HG03439 (cell line): ENCODE measurements at regions not wholly inside any gene's neighbourhood (a gene's known extent, or its start where the extent isn't known, plus 50 kb on each side); places are given as distances from the start of the nearest gene placed in this dataset.
"Not testable (repeated sequence)": the region's sequence is repeated elsewhere in the genome, so short reads cannot be mapped to it uniquely, and the experiment has no call there.

Experiments
- ATAC-seq: cut with Tn5 transposase; IDR thresholded peaks from one replicate; pipeline ENCODE4 v1.9.1; 2021; ENCODE audit warnings: mild to moderate bottlenecking, moderate library complexity; ENCODE audit not compliant: unreplicated experiment

GRCh38 chr4:97300561-97300960, 842.7 kb downstream of the STPG2 start:
- ATAC-seq = no peak

DNA sequence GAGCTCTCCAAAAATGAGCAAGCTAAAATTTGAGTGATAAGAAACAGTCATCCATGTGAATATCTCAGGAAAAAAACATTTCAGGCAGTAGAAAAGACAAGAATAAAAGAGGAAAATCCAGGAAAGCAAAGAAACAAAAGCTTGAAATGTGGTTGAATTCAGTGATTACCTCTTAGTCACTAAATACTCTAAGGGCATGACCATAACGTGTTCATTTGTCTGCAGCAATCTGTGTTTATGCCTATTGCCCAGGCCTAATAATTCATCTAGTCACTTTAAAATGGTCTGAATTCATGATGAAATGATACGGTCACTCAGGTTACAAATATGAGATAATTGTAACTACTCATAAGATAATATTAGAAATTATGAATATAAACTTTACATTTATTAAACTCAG, 837.9 kb downstream of the STPG2 start:
- ATAC-seq = no peak

GRCh38 chr4:97309121-97309520, 834.2 kb downstream of the STPG2 start:
- no peak for ATAC-seq

- ATAC-seq = no peak
Observed at GRCh38 chr4:97317201-97317600, 826.1 kb downstream of the STPG2 start.

- no peak for ATAC-seq
Observed at GRCh38 chr4:97317671-97318070, 825.6 kb downstream of the STPG2 start.

DNA sequence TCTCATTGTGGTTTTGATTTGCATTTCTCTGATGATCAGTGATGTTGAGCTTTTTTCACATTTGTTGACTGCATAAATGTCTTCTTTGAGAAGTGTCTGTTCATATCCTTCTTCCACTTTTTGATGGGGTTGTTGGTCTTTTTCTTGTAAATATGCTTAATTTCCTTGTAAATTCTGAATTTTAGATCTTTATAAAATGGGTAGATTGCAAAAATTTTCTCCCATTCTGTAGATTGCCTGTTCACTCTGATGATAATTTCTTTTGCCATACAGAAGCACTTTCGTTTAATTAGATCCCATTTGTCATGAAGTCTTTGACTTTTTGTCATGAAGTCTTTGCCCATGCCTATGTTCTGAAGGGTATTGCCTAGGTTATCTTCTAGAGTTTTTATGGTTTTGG, 817.5 kb downstream of the STPG2 start:
- ATAC-seq = not testable (repeated sequence)

DNA sequence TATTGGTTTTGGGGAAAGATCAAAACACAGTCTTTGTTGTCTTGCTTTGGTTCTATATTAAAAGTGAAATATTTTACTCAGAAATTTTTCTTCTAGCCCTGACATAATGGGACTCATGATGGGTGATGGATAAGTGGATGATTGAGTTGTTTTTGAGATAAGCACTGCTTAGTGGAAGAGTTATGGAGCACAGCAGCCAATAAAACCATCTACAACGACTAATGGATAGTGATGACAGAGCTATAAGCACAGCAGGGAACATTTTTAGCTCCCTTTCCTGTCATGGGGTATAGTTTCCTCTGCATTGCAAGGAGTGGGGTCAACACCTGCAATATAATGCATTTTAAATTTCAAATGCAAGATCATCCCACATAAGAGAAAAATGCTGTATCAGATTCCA, 812.4 kb downstream of the STPG2 start:
- ATAC-seq = no peak

DNA sequence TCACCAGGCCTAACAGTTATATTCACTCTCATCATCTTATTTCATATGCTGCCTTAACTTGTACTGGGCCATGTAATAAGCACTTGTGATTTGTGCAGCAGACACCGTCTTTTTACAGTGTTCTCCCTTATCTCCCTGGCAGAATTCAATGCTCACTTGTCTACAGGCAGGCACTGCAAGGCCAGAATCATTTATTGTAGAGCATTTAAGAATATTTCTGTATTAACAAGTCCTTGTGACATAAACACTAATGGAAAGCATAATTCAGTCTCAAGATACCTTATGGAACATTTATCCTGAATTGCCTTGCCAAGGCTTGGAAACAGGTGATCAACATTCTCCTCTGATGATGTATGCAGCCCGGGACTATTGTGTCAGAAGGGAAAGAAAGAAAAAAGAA, 808.9 kb downstream of the STPG2 start:
- no peak for ATAC-seq

DNA sequence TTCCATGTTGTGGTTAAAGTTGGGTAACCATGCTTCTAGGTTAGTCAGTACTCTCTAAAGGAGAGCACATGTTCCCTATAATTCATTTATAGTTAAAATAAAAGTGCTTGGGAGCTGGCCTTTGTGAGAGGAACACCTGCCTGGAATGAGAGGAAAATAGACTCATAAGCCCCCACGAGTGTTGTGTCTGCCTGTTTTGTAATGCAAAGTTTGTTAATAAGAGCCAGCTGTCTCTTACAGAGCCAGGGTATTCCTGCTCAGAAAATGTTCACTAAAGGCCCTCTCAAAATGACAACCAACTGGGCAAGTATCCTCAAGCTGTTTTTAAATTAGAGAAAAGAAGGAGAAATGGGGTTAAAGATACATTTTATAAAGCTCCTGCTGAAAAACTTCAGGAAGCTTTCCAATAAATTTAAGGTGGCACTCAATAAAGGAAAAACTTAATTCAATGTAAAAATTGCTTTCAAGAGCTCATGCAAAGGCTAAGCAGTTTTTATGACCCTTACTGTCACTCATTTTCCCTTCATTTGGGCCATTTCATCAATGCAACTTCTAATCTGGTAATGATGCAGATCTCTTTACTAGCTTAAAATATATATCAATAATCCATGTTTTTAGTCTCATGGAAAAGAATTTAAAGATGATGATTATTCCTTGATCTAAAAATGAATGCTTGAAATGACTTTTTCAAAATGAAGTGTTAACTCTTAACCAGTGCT, 793.6 kb downstream of the STPG2 start:
- no peak for ATAC-seq

GRCh38 chr4:97353876-97354275, 789.4 kb downstream of the STPG2 start:
- no peak for ATAC-seq

- ATAC-seq = no peak
Observed at GRCh38 chr4:97359826-97360225, 783.5 kb downstream of the STPG2 start.

GRCh38 chr4:97360733-97361132, 782.5 kb downstream of the STPG2 start:
- ATAC-seq = no peak

- ATAC-seq = no peak
Observed at GRCh38 chr4:97367878-97368277, 775.4 kb downstream of the STPG2 start.

- no peak for ATAC-seq
Observed at GRCh38 chr4:97370568-97370967, 772.7 kb downstream of the STPG2 start.

GRCh38 chr4:97374526-97374925, 768.8 kb downstream of the STPG2 start:
- no peak for ATAC-seq

DNA sequence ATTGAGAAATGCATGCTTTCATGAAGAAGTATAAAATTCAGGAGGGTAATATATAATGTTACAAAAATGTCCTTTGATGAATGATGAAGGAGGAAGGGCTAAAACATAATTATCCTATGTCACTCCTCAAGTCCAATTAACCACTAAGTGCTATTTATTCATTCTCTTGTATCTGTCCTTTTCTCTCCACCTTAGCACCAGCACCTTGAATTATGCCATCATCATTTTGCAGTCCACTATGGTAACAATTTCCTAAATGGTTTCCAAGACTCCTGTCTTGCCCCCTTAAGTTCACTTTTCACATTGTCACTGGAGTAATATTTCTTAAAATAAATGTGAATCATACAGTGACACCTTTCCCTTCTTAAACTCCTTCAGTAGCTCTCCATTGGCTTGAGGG, 756.3 kb downstream of the STPG2 start:
- ATAC-seq = no peak

DNA sequence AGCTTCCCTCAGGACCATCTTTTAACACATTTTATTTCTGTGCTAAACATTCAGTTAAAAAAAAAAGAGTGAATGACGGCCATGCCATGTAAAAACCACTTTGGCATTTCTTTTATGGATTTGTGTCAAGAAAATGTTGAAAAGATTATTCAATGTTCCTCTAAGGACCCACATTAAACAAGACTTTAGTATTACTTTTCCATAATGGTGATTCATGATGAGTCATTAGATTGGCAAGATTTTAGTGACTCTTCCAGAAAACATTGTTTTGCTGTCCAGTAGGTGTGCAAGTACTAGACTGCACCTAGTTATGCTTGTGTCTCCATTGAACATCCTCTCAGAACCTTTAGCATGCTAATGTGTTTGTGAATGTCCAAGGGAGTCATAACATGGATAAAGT, 748.6 kb downstream of the STPG2 start:
- no peak for ATAC-seq

- ATAC-seq = no peak
Observed at GRCh38 chr4:97396097-97396496, 747.2 kb downstream of the STPG2 start.

DNA sequence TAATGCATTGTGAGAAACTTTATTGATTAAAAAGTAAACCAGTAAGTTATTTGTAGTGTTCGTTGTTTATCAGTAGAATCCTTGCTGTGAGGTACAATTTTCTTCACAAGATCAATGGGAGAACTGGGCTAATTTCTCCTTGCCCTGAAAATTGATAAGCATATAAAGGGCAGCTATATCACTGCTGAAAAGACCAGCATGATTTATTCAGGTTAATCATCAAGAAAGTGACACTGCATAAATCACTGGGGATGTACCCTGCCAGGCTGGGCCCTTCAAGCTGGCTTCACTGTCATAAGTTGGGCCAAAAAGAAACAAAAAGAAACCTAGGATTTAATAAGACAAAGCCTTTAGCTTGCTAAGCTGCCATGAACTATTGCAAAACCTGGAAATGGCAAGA, 746.7 kb downstream of the STPG2 start:
- no peak for ATAC-seq

GRCh38 chr4:97404876-97405523, 738.3 kb downstream of the STPG2 start:
- ATAC-seq = no peak

DNA sequence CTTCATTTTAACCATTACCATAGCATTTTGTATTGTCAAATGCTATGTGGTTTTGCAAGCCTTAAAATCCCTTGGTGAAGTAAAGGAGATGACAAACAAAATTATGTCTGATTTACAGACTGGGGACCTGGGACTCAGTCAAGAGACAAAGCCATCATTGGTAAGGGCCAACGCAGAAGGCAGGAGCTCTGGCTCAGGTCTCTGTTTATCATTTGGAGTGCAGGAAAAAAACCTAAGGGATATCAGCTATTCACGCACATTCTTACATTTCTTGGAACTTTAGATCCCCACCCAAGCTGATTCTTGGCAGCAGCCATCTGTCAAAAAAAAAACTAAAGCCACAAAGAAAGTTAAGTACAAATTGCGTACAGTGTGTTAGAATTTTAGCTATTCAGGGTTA, 731.9 kb downstream of the STPG2 start:
- no peak for ATAC-seq

DNA sequence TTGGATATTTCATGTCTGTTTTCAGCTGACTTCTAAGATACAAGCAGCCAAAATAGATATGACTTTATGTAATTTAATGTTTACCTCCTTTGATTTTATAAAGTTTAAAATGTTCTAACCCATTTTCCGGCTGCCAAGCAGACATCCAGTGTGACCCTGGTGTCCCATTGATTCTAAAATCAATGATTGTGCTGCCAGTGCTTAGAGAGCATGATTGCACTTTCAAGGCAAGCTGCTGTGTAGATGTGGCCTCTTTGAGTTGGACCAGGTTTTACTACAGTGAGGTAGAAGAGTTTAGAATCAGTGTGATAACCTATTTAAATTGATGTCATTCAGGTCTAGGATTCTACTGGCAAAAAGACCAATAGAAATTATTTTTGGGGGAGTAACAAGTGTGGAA, 730.9 kb downstream of the STPG2 start:
- no peak for ATAC-seq

GRCh38 chr4:97414161-97414560, 729.1 kb downstream of the STPG2 start:
- no peak for ATAC-seq
